OCI-LY7 (cell line): ENCODE measurements at regions not wholly inside any gene's neighbourhood (a gene's known extent, or its start where the extent isn't known, plus 50 kb on each side); places are given as distances from the start of the nearest gene placed in this dataset.

Source experiments
- CTCF ChIP-seq: fragments of 200-600 bp; sonication (generic); conservative IDR thresholded peaks from 2 replicates; pipeline ENCODE4 v1.5.1; 2014; ENCODE audit warnings: mild to moderate bottlenecking, antibody characterized with exemption, low read length, moderate library complexity, mixed read lengths
- EZH2phosphoT487 ChIP-seq: fragments of 200-600 bp; sonication (generic); IDR thresholded peaks from 2 replicates; pipeline ENCODE4 v1.6.1; 2018; ENCODE audit warnings: low read depth, borderline replicate concordance, mild to moderate bottlenecking, mixed run types, antibody characterized with exemption, low read length, moderate library complexity, mixed read lengths

- TF ChIP-seq CTCF (no peak), EZH2phosphoT487 (no peak)
These were observed 301.1 kb downstream of the MATN1 start for GRCh38 chr1:30422251-30422650.
